Stimulated activated naive B cell treated with anti-CD40 and anti-IgM and Interleukin-4, amounts not matched to agents 10 μg/mL and 1 μg/mL and 100 μg/mL, for 72 hours (primary cell): ENCODE measurements at regions not wholly inside any gene's neighbourhood (a gene's known extent, or its start where the extent isn't known, plus 50 kb on each side); places are given as distances from the start of the nearest gene placed in this dataset.

Experiments used
- ATAC-seq, 2 donors: fragments of 150-1000 bp; cut with Tn5 transposase; replicated peaks; 2 replicates each; pipeline ENCODE4 v1.10.0; 2021; ENCODE audit warnings: moderate library complexity in 1 of 2
- DNase-seq: peaks from one replicate; pipeline ENCODE4 v3.0.0; 2021
- H3K27ac Mint-ChIP-seq: one replicate; pipeline ENCODE4 v1.8.0; 2022; ENCODE audit warnings: mild to moderate bottlenecking, mixed read lengths
- H3K27me3 Mint-ChIP-seq, 2 donors: one replicate each; pipeline ENCODE4 v1.8.0; 2022; ENCODE audit warnings: mixed read lengths in 2 of 2
- H3K36me3 Mint-ChIP-seq, 2 donors: one replicate each; pipeline ENCODE4 v1.8.0; 2022; ENCODE audit warnings: mixed read lengths in 2 of 2, mild to moderate bottlenecking in 1 of 2
- H3K4me1 Mint-ChIP-seq, 2 donors: one replicate each; pipeline ENCODE4 v1.8.0; 2022; ENCODE audit warnings: mixed read lengths in 2 of 2, mild to moderate bottlenecking in 1 of 2
- H3K4me3 Mint-ChIP-seq, 2 donors: one replicate each; pipeline ENCODE4 v1.8.0; 2022; ENCODE audit warnings: mild to moderate bottlenecking in 2 of 2, mixed read lengths in 2 of 2, moderate library complexity in 1 of 2
- H3K9me3 Mint-ChIP-seq, 2 donors: one replicate each; pipeline ENCODE4 v1.8.0; 2022; ENCODE audit warnings: mixed read lengths in 2 of 2, mild to moderate bottlenecking in 1 of 2

- ATAC-seq (no peak), DNase-seq (no peak)
- Mint-ChIP-seq H3K9me3 (no peaks in the 10 kb centered on the region), H3K27ac (no peak overlapping the region), H3K4me3 (no peak overlapping the region), H3K4me1 (no peaks in the 10 kb centered on the region), H3K27me3 (no peaks in the 10 kb centered on the region), H3K36me3 (no peaks in the 10 kb centered on the region)
Measured at GRCh38 chr20:10990625-10991382, 317.0 kb upstream of the JAG1 start.

- H3K4me1 Mint-ChIP-seq = no peaks in the 10 kb centered on the region
- ATAC-seq = no peak
- no peaks in the 10 kb centered on the region for H3K27me3 Mint-ChIP-seq
- no peaks in the 10 kb centered on the region for H3K9me3 Mint-ChIP-seq
- no peak overlapping the region for H3K4me3 Mint-ChIP-seq
- no peak overlapping the region for H3K27ac Mint-ChIP-seq
- H3K36me3 Mint-ChIP-seq = no peaks in the 10 kb centered on the region
- no peak for DNase-seq
Measured at GRCh38 chr20:10992731-10993130, 318.9 kb upstream of the JAG1 start.

GRCh38 chr20:10994991-10995700, 321.3 kb upstream of the JAG1 start:
- H3K27ac Mint-ChIP-seq = no peak overlapping the region
- no peak overlapping the region for H3K4me3 Mint-ChIP-seq
- no peaks in the 10 kb centered on the region for H3K27me3 Mint-ChIP-seq
- ATAC-seq = no peak
- H3K36me3 Mint-ChIP-seq = no peaks in the 10 kb centered on the region
- DNase-seq = no peak
- no peaks in the 10 kb centered on the region for H3K9me3 Mint-ChIP-seq
- no peaks in the 10 kb centered on the region for H3K4me1 Mint-ChIP-seq

- no peaks in the 10 kb centered on the region for H3K36me3 Mint-ChIP-seq
- H3K27ac Mint-ChIP-seq = no peak overlapping the region
Measured at GRCh38 chr20:10998476-10998875, 324.7 kb upstream of the JAG1 start.

GRCh38 chr20:11000416-11000815, 326.6 kb upstream of the JAG1 start:
- H3K27ac Mint-ChIP-seq = no peak overlapping the region
- H3K4me1 Mint-ChIP-seq = no peaks in the 10 kb centered on the region
- H3K4me3 Mint-ChIP-seq = no peak overlapping the region
- no peaks in the 10 kb centered on the region for H3K27me3 Mint-ChIP-seq
- peaks cover 0 to 5% of the 10 kb centered on the region in 2 donors for H3K9me3 Mint-ChIP-seq
- DNase-seq (no peak), ATAC-seq (no peak)
- no peaks in the 10 kb centered on the region for H3K36me3 Mint-ChIP-seq

More at GRCh38 chr20:10998476-10998875, 324.7 kb upstream of the JAG1 start:
- H3K4me1 Mint-ChIP-seq = no peaks in the 10 kb centered on the region
- DNase-seq (no peak), ATAC-seq (no peak)
- H3K4me3 Mint-ChIP-seq = no peak overlapping the region
- H3K27me3 Mint-ChIP-seq = no peaks in the 10 kb centered on the region
- H3K9me3 Mint-ChIP-seq = no peaks in the 10 kb centered on the region

GRCh38 chr20:11001302-11001701, 327.5 kb upstream of the JAG1 start:
- Mint-ChIP-seq H3K4me3 (no peak overlapping the region), H3K9me3 (peaks cover 0 to 8% of the 10 kb centered on the region in 2 donors), H3K36me3 (no peaks in the 10 kb centered on the region), H3K4me1 (no peaks in the 10 kb centered on the region), H3K27ac (no peak overlapping the region), H3K27me3 (no peaks in the 10 kb centered on the region)
- ATAC-seq (no peak), DNase-seq (no peak)

GRCh38 chr20:11001764-11002540, 328.2 kb upstream of the JAG1 start:
- Mint-ChIP-seq H3K4me1 (no peaks in the 10 kb centered on the region), H3K36me3 (no peaks in the 10 kb centered on the region), H3K9me3 (peaks cover 0 to 10% of the 10 kb centered on the region in 2 donors), H3K27me3 (no peaks in the 10 kb centered on the region), H3K27ac (no peak overlapping the region), H3K4me3 (no peak overlapping the region)
- ATAC-seq (no peak), DNase-seq (no peak)

GRCh38 chr20:11003341-11003740, 329.5 kb upstream of the JAG1 start:
- Mint-ChIP-seq H3K4me1 (no peaks in the 10 kb centered on the region), H3K4me3 (no peak overlapping the region), H3K36me3 (no peaks in the 10 kb centered on the region), H3K27me3 (no peaks in the 10 kb centered on the region), H3K27ac (no peak overlapping the region), H3K9me3 (peaks cover 0 to 10% of the 10 kb centered on the region in 2 donors)
- DNase-seq (no peak), ATAC-seq (no peak)

GRCh38 chr20:11008444-11009033, 334.7 kb upstream of the JAG1 start:
- Mint-ChIP-seq H3K4me3 (no peak overlapping the region), H3K27me3 (no peaks in the 10 kb centered on the region), H3K4me1 (no peaks in the 10 kb centered on the region), H3K27ac (no peak overlapping the region), H3K36me3 (no peaks in the 10 kb centered on the region), H3K9me3 (peaks cover 0 to 10% of the 10 kb centered on the region in 2 donors)
- ATAC-seq (no peak), DNase-seq (no peak)

GRCh38 chr20:11011653-11012052, 337.9 kb upstream of the JAG1 start:
- H3K9me3 Mint-ChIP-seq = no peaks in the 10 kb centered on the region
- no peaks in the 10 kb centered on the region for H3K27me3 Mint-ChIP-seq
- no peaks in the 10 kb centered on the region for H3K4me1 Mint-ChIP-seq
- ATAC-seq (no peak), DNase-seq (no peak)
- no peaks in the 10 kb centered on the region for H3K36me3 Mint-ChIP-seq
- H3K4me3 Mint-ChIP-seq = no peak overlapping the region
- H3K27ac Mint-ChIP-seq = no peak overlapping the region

- DNase-seq (no peak), ATAC-seq (no peak)
- Mint-ChIP-seq H3K36me3 (no peaks in the 10 kb centered on the region), H3K9me3 (no peaks in the 10 kb centered on the region), H3K27ac (no peak overlapping the region), H3K27me3 (no peaks in the 10 kb centered on the region), H3K4me1 (no peaks in the 10 kb centered on the region), H3K4me3 (no peak overlapping the region)
Measured at GRCh38 chr20:11012975-11013374, 339.2 kb upstream of the JAG1 start.

- H3K36me3 Mint-ChIP-seq = no peaks in the 10 kb centered on the region
- H3K9me3 Mint-ChIP-seq = peaks cover 1 to 2% of the 10 kb centered on the region in 2 donors
- no peak for DNase-seq
- H3K4me1 Mint-ChIP-seq = no peaks in the 10 kb centered on the region
- ATAC-seq = no peak
- no peak overlapping the region for H3K4me3 Mint-ChIP-seq
- H3K27me3 Mint-ChIP-seq = no peaks in the 10 kb centered on the region
- no peak overlapping the region for H3K27ac Mint-ChIP-seq
Measured at GRCh38 chr20:11013801-11014200, 340.0 kb upstream of the JAG1 start.

- no peaks in the 10 kb centered on the region for H3K27me3 Mint-ChIP-seq
- no peaks in the 10 kb centered on the region for H3K4me1 Mint-ChIP-seq
- H3K27ac Mint-ChIP-seq = no peak overlapping the region
- no peak overlapping the region for H3K4me3 Mint-ChIP-seq
- DNase-seq (no peak), ATAC-seq (no peak)
- H3K9me3 Mint-ChIP-seq = peaks cover 4 to 7% of the 10 kb centered on the region in 2 donors
- H3K36me3 Mint-ChIP-seq = no peaks in the 10 kb centered on the region
Measured at GRCh38 chr20:11015440-11015839, 341.6 kb upstream of the JAG1 start.

- Mint-ChIP-seq H3K4me3 (no peak overlapping the region), H3K27me3 (no peaks in the 10 kb centered on the region), H3K9me3 (peaks cover 4 to 7% of the 10 kb centered on the region in 2 donors), H3K36me3 (no peaks in the 10 kb centered on the region), H3K27ac (no peak overlapping the region), H3K4me1 (no peaks in the 10 kb centered on the region)
- no peak for DNase-seq
- ATAC-seq = no peak
Measured at GRCh38 chr20:11017446-11017845, 343.6 kb upstream of the JAG1 start.
